HCT116 (cell line): ENCODE measurements at regions not wholly inside any gene's neighbourhood (a gene's known extent, or its start where the extent isn't known, plus 50 kb on each side); places are given as distances from the start of the nearest gene placed in this dataset.

Experiments used
- ATAC-seq: fragments of 200-7000 bp; cut with Tn5 transposase; 2 replicates; pipeline ENCODE4 v1.9.1; 2020; ENCODE audit warnings: mild to moderate bottlenecking, moderate library complexity
- BruUV-seq: library from RNA; stranded (reverse); fragments of 400-500 nt; replicated peaks from 2 replicates; lab custom pipeline; 2021; lab: Mats Ljungman, UMichigan
- CTCF ChIA-PET: fragments of 300-600 bp; sonication (Branson Sonifier 250); formaldehyde crosslinking; loops from one replicate; lab custom pipeline; 2021; ENCODE audit warnings: antibody characterized with exemption; lab: Charles Lee
- POLR2A ChIA-PET: fragments of 300-600, 350-600 bp; sonication (Branson Sonifier 250); formaldehyde crosslinking; loops from one replicate; lab custom pipeline; 2021; ENCODE audit warnings: antibody characterized with exemption; lab: Charles Lee
- RAD21 ChIA-PET, 2 experiments: fragments of 300-600 bp; sonication (Branson Sonifier 250); formaldehyde crosslinking; loops; one replicate each; lab custom pipeline; 2023; ENCODE audit warnings: low total read pairs in 2 of 2; ENCODE audit not compliant: uncharacterized antibody in 2 of 2, unreplicated experiment in 2 of 2, low non-redundant PET in 1 of 2; lab: Charles Lee
- DNase-seq: peaks from one replicate; pipeline ENCODE4 v3.0.0-alpha.2; 2010; ENCODE audit warnings: low read depth, low spot score
- H2AFZ ChIP-seq: fragments of 200-600 bp; shearing (Covaris generic), sonication (generic); 2 replicates; pipeline ENCODE4 v1.6.1; 2017; ENCODE audit warnings: low read depth, mixed run types, mixed read lengths, antibody characterized with exemption, low read length; ENCODE audit not compliant: poor library complexity, severe bottlenecking
- H3K27ac ChIP-seq: 2 replicates; pipeline ENCODE4 v1.5.1; 2012; ENCODE audit warnings: low read depth, low read length
- H3K27me3 ChIP-seq: fragments of 200-600 bp; sonication (generic); 2 replicates; pipeline ENCODE4 v1.6.1; 2016; ENCODE audit warnings: mixed run types, low read length, mixed read lengths; ENCODE audit not compliant: insufficient read depth
- H3K36me3 ChIP-seq, 2 experiments: fragments of 200-500 bp in 1 of 2; fragments of 200-600 bp in 1 of 2; sonication (Bioruptor generic) in 1 of 2; sonication (generic) in 1 of 2; 2 replicates each; pipeline versions ENCODE4 v1.5.1 to v1.6.1; 2014 to 2016; ENCODE audit warnings: low read length in 2 of 2, inconsistent platforms in 1 of 2, mixed read lengths in 1 of 2, mixed run types in 1 of 2; ENCODE audit not compliant: insufficient read depth in 2 of 2, control insufficient read depth in 1 of 2
- H3K4me1 ChIP-seq, 2 experiments: fragments of 200-600 bp in 1 of 2; sonication (generic) in 1 of 2; 2 replicates each; pipeline versions ENCODE4 v1.5.1 to v1.6.1; 2012 to 2017; ENCODE audit warnings: low read length in 2 of 2, inconsistent platforms in 1 of 2, mild to moderate bottlenecking in 1 of 2, mixed read lengths in 1 of 2, mixed run types in 1 of 2, moderate library complexity in 1 of 2; ENCODE audit not compliant: insufficient read depth in 2 of 2, control insufficient read depth in 1 of 2
- H3K4me2 ChIP-seq: fragments of 200-600 bp; sonication (generic); 2 replicates; pipeline ENCODE4 v1.6.1; 2017; ENCODE audit warnings: mixed run types, low read length, mixed read lengths
- H3K4me3 ChIP-seq, 2 experiments: fragments of 200-600 bp in 1 of 2; sonication (generic) in 1 of 2; replicated peaks in 1 of 2; 2 replicates each; pipeline ENCODE4 v1.5.1; 2011 to 2016; ENCODE audit warnings: low read length in 2 of 2, control low read depth in 1 of 2, low read depth in 1 of 2, mild to moderate bottlenecking in 1 of 2, mixed read lengths in 1 of 2, mixed run types in 1 of 2
- H3K79me2 ChIP-seq: fragments of 200-600 bp; sonication (generic); 2 replicates; pipeline ENCODE4 v1.6.1; 2017; ENCODE audit warnings: mild to moderate bottlenecking, mixed run types, low read length, moderate library complexity, mixed read lengths; ENCODE audit not compliant: insufficient read depth
- H3K9ac ChIP-seq: fragments of 200-600 bp; sonication (generic); 2 replicates; pipeline ENCODE4 v1.6.1; 2016; ENCODE audit warnings: low read length, mixed read lengths
- H3K9me2 ChIP-seq: fragments of 200-600 bp; sonication (generic), shearing (Covaris generic); 2 replicates; pipeline ENCODE4 v1.6.1; 2017; ENCODE audit warnings: mixed run types, mild to moderate bottlenecking, moderate library complexity; ENCODE audit not compliant: insufficient read depth
- H3K9me3 ChIP-seq, 2 experiments: fragments of 200-500 bp in 1 of 2; fragments of 200-600 bp in 1 of 2; sonication (Bioruptor generic) in 1 of 2; sonication (generic) in 1 of 2; 2 replicates each; pipeline ENCODE4 v1.6.1; 2014 to 2017; ENCODE audit warnings: low read length in 2 of 2, mixed read lengths in 2 of 2, inconsistent platforms in 1 of 2, low read depth in 1 of 2, mild to moderate bottlenecking in 1 of 2, mixed run types in 1 of 2, moderate library complexity in 1 of 2; ENCODE audit not compliant: control insufficient read depth in 1 of 2, insufficient read depth in 1 of 2
- H4K20me1 ChIP-seq: fragments of 200-600 bp; sonication (generic), shearing (Covaris generic); 2 replicates; pipeline ENCODE4 v1.6.1; 2017; ENCODE audit warnings: mixed run types, mild to moderate bottlenecking, moderate library complexity; ENCODE audit not compliant: insufficient read depth
- CEBPB ChIP-seq: IDR thresholded peaks from 2 replicates; pipeline ENCODE4 v1.6.1; 2012; ENCODE audit warnings: low read depth
- EGR1 ChIP-seq: IDR thresholded peaks from 2 replicates; pipeline ENCODE4 v1.6.1; 2012; ENCODE audit warnings: low read depth
- ELF1 ChIP-seq: IDR thresholded peaks from 2 replicates; pipeline ENCODE4 v1.6.1; 2012; ENCODE audit warnings: low read depth, borderline replicate concordance
- EZH2 ChIP-seq: fragments of 200-600 bp; sonication (generic); IDR thresholded peaks from 2 replicates; pipeline ENCODE4 v1.6.1; 2017; ENCODE audit warnings: antibody characterized with exemption, mixed run types
- EZH2phosphoT487 ChIP-seq: fragments of 200-600 bp; IDR thresholded peaks from 2 replicates; pipeline ENCODE4 v1.6.1; 2018; ENCODE audit warnings: antibody characterized with exemption, borderline replicate concordance
- FOSL1 ChIP-seq: IDR thresholded peaks from 2 replicates; pipeline ENCODE4 v1.6.1; 2012; ENCODE audit warnings: low read depth
- JUND ChIP-seq: IDR thresholded peaks from 2 replicates; pipeline ENCODE4 v1.6.1; 2012
- POLR2A ChIP-seq: IDR thresholded peaks from 2 replicates; pipeline ENCODE4 v1.7.0; 2011; ENCODE audit warnings: borderline replicate concordance; ENCODE audit not compliant: insufficient read depth, insufficient read length; ENCODE audit errors: extremely low read depth
- POLR2AphosphoS5 ChIP-seq: IDR thresholded peaks from 2 replicates; pipeline ENCODE4 v1.6.1; 2011; ENCODE audit warnings: mild to moderate bottlenecking, low read depth, low read length, moderate library complexity
- RAD21 ChIP-seq: IDR thresholded peaks from 2 replicates; pipeline ENCODE4 v1.6.1; 2012; ENCODE audit warnings: low read depth, mild to moderate bottlenecking
- SIN3A ChIP-seq: IDR thresholded peaks from 2 replicates; pipeline ENCODE4 v1.6.1; 2012; ENCODE audit warnings: low read depth
- SP1 ChIP-seq: IDR thresholded peaks from 2 replicates; pipeline ENCODE4 v1.6.1; 2012; ENCODE audit warnings: low read depth
- SRF ChIP-seq: IDR thresholded peaks from 2 replicates; pipeline ENCODE4 v1.6.1; 2012; ENCODE audit warnings: low read depth
- TCF7L2 ChIP-seq: IDR thresholded peaks from 2 replicates; pipeline ENCODE4 v1.7.0; 2011; ENCODE audit warnings: borderline replicate concordance, inconsistent platforms; ENCODE audit not compliant: insufficient read depth, insufficient read length; ENCODE audit errors: extremely low read depth
- YY1 ChIP-seq: IDR thresholded peaks from 2 replicates; pipeline ENCODE4 v1.6.1; 2011; ENCODE audit warnings: low read length, low read depth, moderate library complexity, mild to moderate bottlenecking; ENCODE audit not compliant: insufficient replicate concordance; ENCODE audit errors: extremely low read depth
- ZFX ChIP-seq: fragments of 450-650 bp; IDR thresholded peaks from 2 replicates; pipeline ENCODE4 v1.6.1; 2017
- ZNF274 ChIP-seq: fragments of 200-500 bp; sonication (Bioruptor generic); IDR thresholded peaks from 2 replicates; pipeline ENCODE4 v1.6.1; 2014; ENCODE audit warnings: mild to moderate bottlenecking, low read depth, low read length, inconsistent platforms
- intact Hi-C: fragments of 100-400 bp; cut with micrococcal nuclease; formaldehyde crosslinking; loops from 2 replicates; pipeline ENCODE4 v1.10.0; 2022
- TF ChIP-seq, protein P1 (sequence below): IDR thresholded peaks from 2 replicates; pipeline ENCODE4 v1.6.1; 2012
- TF ChIP-seq, protein P2 (sequence below): IDR thresholded peaks from 2 replicates; pipeline ENCODE4 v1.6.1; 2012; ENCODE audit warnings: low read depth
- TF ChIP-seq, protein P3 (sequence below): IDR thresholded peaks from 2 replicates; pipeline ENCODE4 v1.6.1; 2011; ENCODE audit warnings: mild to moderate bottlenecking, low read length, moderate library complexity; ENCODE audit not compliant: insufficient replicate concordance; ENCODE audit errors: extremely low read depth

DNA sequence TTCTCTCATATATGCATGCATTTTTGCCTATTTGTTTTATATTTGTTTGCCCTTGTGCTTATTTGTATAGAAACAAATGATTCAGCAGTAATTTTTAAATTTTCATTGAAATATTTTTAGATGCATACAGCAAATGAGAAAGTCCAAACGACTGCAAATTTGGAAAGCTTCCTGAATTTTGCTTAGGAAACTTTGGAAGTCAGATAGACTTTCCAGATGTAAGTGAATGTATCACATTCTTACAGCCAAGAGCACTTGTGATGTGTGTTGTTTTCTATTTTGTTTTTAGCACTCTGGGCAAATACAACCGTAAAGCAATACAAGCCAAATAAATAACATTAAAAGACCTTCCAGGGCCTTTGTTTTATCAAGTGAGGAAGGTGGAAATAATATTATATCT is 680.8 kb upstream of the CDH8 start:
- no peak for TF ChIP-seq YY1
- no peak for TF ChIP-seq CEBPB
- no peak for TF ChIP-seq POLR2A
- TF ChIP-seq, protein P1, sequence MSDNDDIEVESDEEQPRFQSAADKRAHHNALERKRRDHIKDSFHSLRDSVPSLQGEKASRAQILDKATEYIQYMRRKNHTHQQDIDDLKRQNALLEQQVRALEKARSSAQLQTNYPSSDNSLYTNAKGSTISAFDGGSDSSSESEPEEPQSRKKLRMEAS: no peak
- no peak for TF ChIP-seq SIN3A
- no peak for TF ChIP-seq JUND
- TF ChIP-seq EZH2phosphoT487: no peak
- no peak for TF ChIP-seq ZFX
- TF ChIP-seq, protein P2, sequence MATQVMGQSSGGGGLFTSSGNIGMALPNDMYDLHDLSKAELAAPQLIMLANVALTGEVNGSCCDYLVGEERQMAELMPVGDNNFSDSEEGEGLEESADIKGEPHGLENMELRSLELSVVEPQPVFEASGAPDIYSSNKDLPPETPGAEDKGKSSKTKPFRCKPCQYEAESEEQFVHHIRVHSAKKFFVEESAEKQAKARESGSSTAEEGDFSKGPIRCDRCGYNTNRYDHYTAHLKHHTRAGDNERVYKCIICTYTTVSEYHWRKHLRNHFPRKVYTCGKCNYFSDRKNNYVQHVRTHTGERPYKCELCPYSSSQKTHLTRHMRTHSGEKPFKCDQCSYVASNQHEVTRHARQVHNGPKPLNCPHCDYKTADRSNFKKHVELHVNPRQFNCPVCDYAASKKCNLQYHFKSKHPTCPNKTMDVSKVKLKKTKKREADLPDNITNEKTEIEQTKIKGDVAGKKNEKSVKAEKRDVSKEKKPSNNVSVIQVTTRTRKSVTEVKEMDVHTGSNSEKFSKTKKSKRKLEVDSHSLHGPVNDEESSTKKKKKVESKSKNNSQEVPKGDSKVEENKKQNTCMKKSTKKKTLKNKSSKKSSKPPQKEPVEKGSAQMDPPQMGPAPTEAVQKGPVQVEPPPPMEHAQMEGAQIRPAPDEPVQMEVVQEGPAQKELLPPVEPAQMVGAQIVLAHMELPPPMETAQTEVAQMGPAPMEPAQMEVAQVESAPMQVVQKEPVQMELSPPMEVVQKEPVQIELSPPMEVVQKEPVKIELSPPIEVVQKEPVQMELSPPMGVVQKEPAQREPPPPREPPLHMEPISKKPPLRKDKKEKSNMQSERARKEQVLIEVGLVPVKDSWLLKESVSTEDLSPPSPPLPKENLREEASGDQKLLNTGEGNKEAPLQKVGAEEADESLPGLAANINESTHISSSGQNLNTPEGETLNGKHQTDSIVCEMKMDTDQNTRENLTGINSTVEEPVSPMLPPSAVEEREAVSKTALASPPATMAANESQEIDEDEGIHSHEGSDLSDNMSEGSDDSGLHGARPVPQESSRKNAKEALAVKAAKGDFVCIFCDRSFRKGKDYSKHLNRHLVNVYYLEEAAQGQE: no peak
- TF ChIP-seq TCF7L2: no peak
- TF ChIP-seq EZH2: no peak
- TF ChIP-seq ZNF274: no peak
- no peak for TF ChIP-seq RAD21
- no peak for TF ChIP-seq SRF
- no peak for TF ChIP-seq ELF1
- TF ChIP-seq FOSL1: no peak
- TF ChIP-seq POLR2AphosphoS5: no peak
- TF ChIP-seq SP1: no peak
- no peak for TF ChIP-seq EGR1
- TF ChIP-seq, protein P3, sequence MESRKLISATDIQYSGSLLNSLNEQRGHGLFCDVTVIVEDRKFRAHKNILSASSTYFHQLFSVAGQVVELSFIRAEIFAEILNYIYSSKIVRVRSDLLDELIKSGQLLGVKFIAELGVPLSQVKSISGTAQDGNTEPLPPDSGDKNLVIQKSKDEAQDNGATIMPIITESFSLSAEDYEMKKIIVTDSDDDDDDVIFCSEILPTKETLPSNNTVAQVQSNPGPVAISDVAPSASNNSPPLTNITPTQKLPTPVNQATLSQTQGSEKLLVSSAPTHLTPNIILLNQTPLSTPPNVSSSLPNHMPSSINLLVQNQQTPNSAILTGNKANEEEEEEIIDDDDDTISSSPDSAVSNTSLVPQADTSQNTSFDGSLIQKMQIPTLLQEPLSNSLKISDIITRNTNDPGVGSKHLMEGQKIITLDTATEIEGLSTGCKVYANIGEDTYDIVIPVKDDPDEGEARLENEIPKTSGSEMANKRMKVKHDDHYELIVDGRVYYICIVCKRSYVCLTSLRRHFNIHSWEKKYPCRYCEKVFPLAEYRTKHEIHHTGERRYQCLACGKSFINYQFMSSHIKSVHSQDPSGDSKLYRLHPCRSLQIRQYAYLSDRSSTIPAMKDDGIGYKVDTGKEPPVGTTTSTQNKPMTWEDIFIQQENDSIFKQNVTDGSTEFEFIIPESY: no peak
- H2AFZ ChIP-seq: no peak overlapping the region

More for the DNA sequence above, 680.8 kb upstream of the CDH8 start:
- intact Hi-C loops: no loop called here
- Histone ChIP-seq H3K27me3 (no peaks in the 10 kb centered on the region), H3K4me1 (no peaks in the 10 kb centered on the region), H3K9me3 (peaks cover 19 to 20% of the 10 kb centered on the region in 2 experiments; a peak in 2 of 4 replicates), H3K4me2 (no peak overlapping the region), H3K4me3 (no peak overlapping the region), H3K9me2 (no peaks in the 10 kb centered on the region), H3K79me2 (no peaks in the 10 kb centered on the region), H3K27ac (no peak overlapping the region), H3K36me3 (no peaks in the 10 kb centered on the region), H4K20me1 (no peaks in the 10 kb centered on the region), H3K9ac (no peak overlapping the region)
- ATAC-seq (no peak), DNase-seq (no peak)
- BruUV-seq: no TSS peak
- ChIA-PET RAD21 (no interaction called here), POLR2A (no interaction called here), CTCF (no interaction called here)
